ENCODE measurements at regions not wholly inside any gene's neighbourhood (a gene's known extent, or its start where the extent isn't known, plus 50 kb on each side); places are given as distances from the start of the nearest gene placed in this dataset.
A peak's percentile ranks its signal among the peaks of the same experiment; 100 is the strongest.

GRCh38 chr5:60014331-60014730 lies 120.8 kb upstream of the PDE4D start:
- no peak for TF ChIP-seq CTCF (IDR thresholded peaks at IDR 0.05; ENCODE audit: borderline replicate concordance, insufficient read depth, low read depth, low read length)

GRCh38 chr5:60010853-60011252 lies 117.3 kb upstream of the PDE4D start:
- TF ChIP-seq CTCF (IDR thresholded peaks at IDR 0.05; ENCODE audit: borderline replicate concordance, insufficient read depth, low read depth, low read length): no peak

More at GRCh38 chr5:60014331-60014730, 120.8 kb upstream of the PDE4D start:
- no peak overlapping the region for H3K4me3 ChIP-seq (ENCODE audit: low read depth, low read length)

GRCh38 chr5:60010328-60010727 lies 116.8 kb upstream of the PDE4D start:
- H3K4me3 ChIP-seq (ENCODE audit: low read depth, low read length): no peak overlapping the region
- peak; percentile 35; the same call in 1 of the 2 replicates for TF ChIP-seq CTCF (IDR thresholded peaks at IDR 0.05; ENCODE audit: borderline replicate concordance, insufficient read depth, low read depth, low read length)

More at GRCh38 chr5:60010853-60011252, 117.3 kb upstream of the PDE4D start:
- no peak overlapping the region for H3K4me3 ChIP-seq (ENCODE audit: low read depth, low read length)

- no peak overlapping the region for H3K4me3 ChIP-seq (ENCODE audit: low read depth, low read length)
- no peak for TF ChIP-seq CTCF (IDR thresholded peaks at IDR 0.05; ENCODE audit: borderline replicate concordance, insufficient read depth, low read depth, low read length)
These were observed 114.2 kb upstream of the PDE4D start for GRCh38 chr5:60007729-60008128.

GRCh38 chr5:59999056-59999455 lies 105.5 kb upstream of the PDE4D start:
- H3K4me3 ChIP-seq (ENCODE audit: low read depth, low read length): no peak overlapping the region

GRCh38 chr5:59992206-59992605 lies 98.7 kb upstream of the PDE4D start:
- H3K4me3 ChIP-seq (ENCODE audit: low read depth, low read length): no peak overlapping the region
- TF ChIP-seq CTCF (IDR thresholded peaks at IDR 0.05; ENCODE audit: borderline replicate concordance, insufficient read depth, low read depth, low read length): no peak

More at GRCh38 chr5:59999056-59999455, 105.5 kb upstream of the PDE4D start:
- TF ChIP-seq CTCF (IDR thresholded peaks at IDR 0.05; ENCODE audit: borderline replicate concordance, insufficient read depth, low read depth, low read length): no peak

GRCh38 chr5:59988396-59988795 lies 94.9 kb upstream of the PDE4D start:
- H3K4me3 ChIP-seq (ENCODE audit: low read depth, low read length): no peak overlapping the region
- no peak for TF ChIP-seq CTCF (IDR thresholded peaks at IDR 0.05; ENCODE audit: borderline replicate concordance, insufficient read depth, low read depth, low read length)

Data from GM12875 (cell line).